Endodermal cell (in vitro differentiated cells): ENCODE measurements at regions not wholly inside any gene's neighbourhood (a gene's known extent, or its start where the extent isn't known, plus 50 kb on each side); places are given as distances from the start of the nearest gene placed in this dataset.

Source experiments
- DNase-seq: peaks from one replicate; pipeline ENCODE4 v3.0.0-alpha.2; 2017
- H3K27ac ChIP-seq: 2 replicates; pipeline ENCODE4 v1.5.1; 2013; ENCODE audit warnings: mild to moderate bottlenecking, low read depth, low read length, moderate library complexity
- H3K27me3 ChIP-seq: 2 replicates; pipeline ENCODE4 v1.6.1; 2013; ENCODE audit warnings: mild to moderate bottlenecking, low read length, moderate library complexity; ENCODE audit not compliant: insufficient read depth, control insufficient read depth, poor library complexity, severe bottlenecking
- H3K36me3 ChIP-seq: 2 replicates; pipeline ENCODE4 v1.7.0; 2013; ENCODE audit warnings: mild to moderate bottlenecking, low read length, moderate library complexity; ENCODE audit not compliant: control insufficient read depth, insufficient read depth
- H3K4me1 ChIP-seq: one replicate; pipeline ENCODE4 v1.7.0; 2013; ENCODE audit warnings: low read length; ENCODE audit not compliant: control insufficient read depth, insufficient read depth
- H3K4me3 ChIP-seq: 2 replicates; pipeline ENCODE4 v1.5.1; 2013; ENCODE audit warnings: mild to moderate bottlenecking, low read length, moderate library complexity
- H3K9ac ChIP-seq: 2 replicates; pipeline ENCODE4 v1.6.1; 2013; ENCODE audit warnings: mild to moderate bottlenecking, low read length, moderate library complexity; ENCODE audit not compliant: poor library complexity, severe bottlenecking; ENCODE audit errors: extremely low read depth
- H3K9me3 ChIP-seq: 2 replicates; pipeline ENCODE4 v1.6.1; 2013; ENCODE audit warnings: mild to moderate bottlenecking, low read length, moderate library complexity; ENCODE audit not compliant: control insufficient read depth
- H3K27ac Mint-ChIP-seq: 2 replicates; pipeline ENCODE4 v1.8.0; 2020; ENCODE audit warnings: mixed read lengths
- H3K27me3 Mint-ChIP-seq: 2 replicates; pipeline ENCODE4 v1.8.0; 2021; ENCODE audit warnings: mild to moderate bottlenecking, mixed read lengths; ENCODE audit not compliant: insufficient read depth
- H3K36me3 Mint-ChIP-seq: 2 replicates; pipeline ENCODE4 v1.8.0; 2020; ENCODE audit warnings: low read depth, mixed read lengths
- H3K4me1 Mint-ChIP-seq: 2 replicates; pipeline ENCODE4 v1.8.0; 2020; ENCODE audit warnings: mixed read lengths
- H3K4me3 Mint-ChIP-seq: 2 replicates; pipeline ENCODE4 v1.8.0; 2020; ENCODE audit warnings: mild to moderate bottlenecking, moderate library complexity, mixed read lengths
- H3K9me3 Mint-ChIP-seq: 2 replicates; pipeline ENCODE4 v1.8.0; 2020; ENCODE audit warnings: mild to moderate bottlenecking, mixed read lengths
- CTCF ChIP-seq: fragments of 200-600 bp; sonication (generic); conservative IDR thresholded peaks from 2 replicates; pipeline ENCODE4 v1.5.0; 2021; ENCODE audit warnings: antibody characterized with exemption, mild to moderate bottlenecking
- WGBS, 2 experiments: methylation state at CpG; one replicate each; pipeline versions ENCODE4 v1.1.5 to v1.1.7; 2013; ENCODE audit warnings: missing lambda C conversion rate in 2 of 2, mixed read lengths in 1 of 2; ENCODE audit not compliant: insufficient coverage in 1 of 2, insufficient read length in 1 of 2; 5-methylcytosine and 5-hydroxymethylcytosine counted together

- no peak overlapping the region for H3K4me3 ChIP-seq
- peaks cover 3% of the 10 kb centered on the region for H3K9me3 Mint-ChIP-seq
- no peak for TF ChIP-seq CTCF
- no peaks in the 10 kb centered on the region for H3K36me3 ChIP-seq
- WGBS, 2 experiments: no CpG with 5 or more reads among the region's 1 CpG
- H3K9ac ChIP-seq: no peak overlapping the region
- H3K4me3 Mint-ChIP-seq: no peak overlapping the region
- no peaks in the 10 kb centered on the region for H3K4me1 ChIP-seq
- no peak overlapping the region for H3K27ac ChIP-seq
- H3K4me1 Mint-ChIP-seq: no peaks in the 10 kb centered on the region
- H3K36me3 Mint-ChIP-seq: no peaks in the 10 kb centered on the region
- no peaks in the 10 kb centered on the region for H3K27me3 ChIP-seq
- no peak for DNase-seq
- H3K9me3 ChIP-seq: no peaks in the 10 kb centered on the region
- H3K27me3 Mint-ChIP-seq: no peaks in the 10 kb centered on the region
- H3K27ac Mint-ChIP-seq: no peak overlapping the region
These were observed 205.7 kb upstream of the ROBO1 start for GRCh38 chr3:79973482-79973881.

GRCh38 chr3:79968418-79968817, 200.6 kb upstream of the ROBO1 start:
- Histone ChIP-seq H3K9ac (no peak overlapping the region), H3K36me3 (no peaks in the 10 kb centered on the region), H3K9me3 (no peaks in the 10 kb centered on the region), H3K4me1 (no peaks in the 10 kb centered on the region), H3K27me3 (no peaks in the 10 kb centered on the region), H3K4me3 (no peak overlapping the region), H3K27ac (no peak overlapping the region)
- WGBS, 2 experiments: 88% methylated on average over 1 of the region's 1 CpG; no CpG with 5 or more reads in 1 of the 2 experiments
- Mint-ChIP-seq H3K27ac (no peak overlapping the region), H3K4me3 (no peak overlapping the region), H3K9me3 (peaks cover 2% of the 10 kb centered on the region), H3K27me3 (no peaks in the 10 kb centered on the region), H3K36me3 (no peaks in the 10 kb centered on the region), H3K4me1 (no peaks in the 10 kb centered on the region)
- no peak for TF ChIP-seq CTCF
- DNase-seq: no peak

DNA sequence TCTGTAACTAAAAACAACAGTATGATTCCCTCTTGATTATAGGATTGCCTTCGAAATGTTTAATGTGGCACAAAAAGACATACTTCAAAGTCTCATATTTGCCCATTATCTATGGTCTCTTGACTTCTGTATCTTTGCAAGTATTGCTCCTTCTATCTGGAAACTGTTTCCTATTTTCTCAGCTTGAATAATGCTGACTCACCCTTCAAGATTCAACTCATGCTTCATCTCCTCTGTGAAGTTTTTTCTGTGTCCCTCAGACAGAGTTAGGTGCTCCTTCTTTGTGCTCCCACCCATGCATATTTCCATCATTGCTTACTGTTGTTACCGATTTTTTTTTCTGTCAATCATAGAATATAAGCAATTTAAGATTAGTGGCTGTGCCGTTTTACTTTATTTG, 192.8 kb upstream of the ROBO1 start:
- Histone ChIP-seq H3K4me3 (no peak overlapping the region), H3K27me3 (no peaks in the 10 kb centered on the region), H3K36me3 (no peaks in the 10 kb centered on the region), H3K9me3 (no peaks in the 10 kb centered on the region), H3K27ac (no peak overlapping the region), H3K4me1 (no peaks in the 10 kb centered on the region), H3K9ac (no peak overlapping the region)
- DNase-seq: no peak
- no peaks in the 10 kb centered on the region for H3K4me1 Mint-ChIP-seq
- WGBS, 2 experiments: 88 to 90% methylated on average over 2 to 3 of the region's 3 CpGs
- H3K27ac Mint-ChIP-seq: no peak overlapping the region
- no peaks in the 10 kb centered on the region for H3K27me3 Mint-ChIP-seq
- H3K36me3 Mint-ChIP-seq: no peaks in the 10 kb centered on the region
- no peak for TF ChIP-seq CTCF
- peaks cover 5% of the 10 kb centered on the region for H3K9me3 Mint-ChIP-seq
- no peak overlapping the region for H3K4me3 Mint-ChIP-seq
